Activated effector memory CD4-positive, alpha-beta T cell treated with Interleukin-2 at 50 U/mL for 16 hours (primary cell): ENCODE measurements at regions not wholly inside any gene's neighbourhood (a gene's known extent, or its start where the extent isn't known, plus 50 kb on each side); places are given as distances from the start of the nearest gene placed in this dataset.
"Not testable (repeated sequence)": the region's sequence is repeated elsewhere in the genome, so short reads cannot be mapped to it uniquely, and the experiment has no call there.

ENCODE experiments used
- DNase-seq: peaks from one replicate; pipeline ENCODE4 v3.0.0-alpha.2; 2020

DNA sequence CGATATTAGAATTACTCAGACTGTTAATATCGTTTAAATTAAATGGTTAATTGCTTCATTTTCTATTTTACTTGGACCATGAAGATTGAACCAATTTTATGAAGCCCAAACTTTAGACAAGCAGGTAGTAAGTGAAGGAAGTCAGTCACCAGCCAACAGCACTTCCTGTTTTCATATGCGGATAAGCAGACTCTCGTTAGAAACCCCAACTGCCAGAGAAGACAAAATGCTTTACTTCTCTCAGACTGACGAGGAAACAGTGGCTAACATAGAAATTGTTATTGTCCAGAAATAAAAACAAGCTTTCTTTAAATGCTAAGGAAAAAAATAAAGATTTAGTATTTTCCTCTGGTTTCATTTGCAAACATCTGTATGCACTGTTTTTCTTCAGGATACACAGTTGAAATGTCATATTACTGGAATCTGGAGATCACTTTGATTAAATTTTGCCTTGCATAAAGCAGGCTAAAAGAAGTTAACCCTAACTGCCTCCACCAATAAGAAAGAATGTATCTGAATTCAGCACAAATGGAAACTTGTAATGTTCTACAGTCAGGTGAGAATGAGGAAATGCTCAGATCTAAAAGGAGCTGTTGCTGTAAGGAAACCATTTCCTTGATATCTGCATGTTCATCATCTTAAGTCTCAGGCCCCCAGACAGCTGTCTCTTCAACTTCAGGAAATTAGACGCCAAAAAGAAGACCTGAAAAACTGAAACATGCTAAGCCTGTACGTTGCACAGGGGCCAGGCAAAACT lies 129.8 kb upstream of the SAMSN1 start:
- no peak for DNase-seq

- DNase-seq = no peak
Measured at GRCh38 chr21:14673649-14674048, 127.5 kb upstream of the SAMSN1 start.

- DNase-seq = no peak
Measured at GRCh38 chr21:14672466-14672865, 126.4 kb upstream of the SAMSN1 start.

- DNase-seq = no peak
Measured at GRCh38 chr21:14670409-14670808, 124.3 kb upstream of the SAMSN1 start.

GRCh38 chr21:14669092-14669491 lies 123.0 kb upstream of the SAMSN1 start:
- not testable (repeated sequence) for DNase-seq

DNA sequence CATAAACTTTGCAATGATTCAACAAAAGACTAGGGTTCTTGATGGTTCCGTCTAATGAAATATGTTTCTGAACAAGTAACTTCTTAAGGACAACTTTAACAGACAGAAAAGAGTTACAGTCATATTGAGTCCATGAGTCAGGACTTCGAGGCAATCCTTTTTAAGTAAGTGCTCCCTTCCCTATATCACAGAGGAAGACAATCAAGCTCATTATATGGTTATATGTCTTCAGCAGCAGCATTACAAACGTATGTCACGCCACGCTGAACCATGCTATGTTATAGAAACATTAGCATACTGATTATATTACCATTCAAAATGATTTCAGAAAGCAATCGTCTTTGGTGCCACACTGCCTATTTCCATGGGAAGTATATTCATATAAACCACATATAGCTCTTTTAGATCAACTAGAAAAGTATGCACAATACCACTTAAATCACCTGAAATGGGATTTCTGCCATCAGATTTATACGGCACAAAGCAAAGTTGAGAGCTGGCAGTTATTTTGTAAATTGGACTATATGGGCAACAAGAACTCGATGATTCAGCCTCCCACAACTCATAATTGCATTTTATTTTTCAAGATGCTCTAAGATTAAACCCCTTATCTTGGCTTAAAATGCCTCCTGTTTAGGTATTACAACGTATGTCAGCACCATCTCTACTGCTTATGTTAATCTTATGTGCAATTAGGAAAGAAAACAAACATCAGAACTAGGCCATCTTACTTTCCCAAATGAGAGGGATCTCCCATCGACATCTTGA lies 111.3 kb upstream of the SAMSN1 start:
- no peak for DNase-seq

DNA sequence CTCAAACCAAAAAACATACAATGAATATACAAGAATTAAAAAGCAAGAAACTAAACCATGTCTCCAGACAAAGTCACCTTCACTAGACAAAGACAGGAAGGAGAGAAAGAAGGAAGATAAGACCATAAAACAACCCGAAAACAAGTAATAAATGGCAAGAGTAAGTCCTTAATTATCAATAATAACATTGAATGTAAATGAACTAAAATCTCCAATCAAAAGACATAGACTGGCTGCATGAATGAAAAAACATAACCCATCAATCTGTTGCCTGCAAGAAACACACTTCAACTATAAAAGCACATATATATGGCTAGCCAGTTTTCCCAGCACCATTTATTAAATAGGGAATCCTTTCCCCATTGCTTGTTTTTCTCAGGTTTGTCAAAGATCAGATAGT lies 100.8 kb upstream of the SAMSN1 start:
- DNase-seq = no peak

- DNase-seq = no peak
Measured at GRCh38 chr21:14645702-14646101, 99.6 kb upstream of the SAMSN1 start.

- DNase-seq = no peak
Measured at GRCh38 chr21:14632359-14632758, 86.2 kb upstream of the SAMSN1 start.

- no peak for DNase-seq
Measured at GRCh38 chr21:14630556-14631069, 84.5 kb upstream of the SAMSN1 start.

- DNase-seq = no peak
Measured at GRCh38 chr21:14629461-14629860, 83.3 kb upstream of the SAMSN1 start.

DNA sequence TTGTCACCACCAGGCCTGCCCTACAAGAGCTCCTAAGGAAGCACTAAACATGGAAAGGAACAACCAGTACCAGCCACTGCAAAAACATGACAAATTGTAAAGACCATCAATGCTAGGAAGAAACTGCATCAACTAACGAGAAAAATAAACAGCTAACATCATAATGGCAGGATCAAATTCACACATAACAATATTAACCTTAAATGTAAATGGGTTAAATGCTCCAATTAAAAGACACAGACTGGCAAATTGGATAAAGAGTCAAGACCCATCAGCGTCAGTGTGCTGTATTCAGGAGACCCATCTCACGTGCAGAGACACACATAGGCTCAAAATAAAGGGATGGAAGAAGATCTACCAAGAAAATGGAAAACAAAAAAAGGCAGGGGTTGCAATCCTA lies 77.0 kb upstream of the SAMSN1 start:
- DNase-seq = not testable (repeated sequence)

DNA sequence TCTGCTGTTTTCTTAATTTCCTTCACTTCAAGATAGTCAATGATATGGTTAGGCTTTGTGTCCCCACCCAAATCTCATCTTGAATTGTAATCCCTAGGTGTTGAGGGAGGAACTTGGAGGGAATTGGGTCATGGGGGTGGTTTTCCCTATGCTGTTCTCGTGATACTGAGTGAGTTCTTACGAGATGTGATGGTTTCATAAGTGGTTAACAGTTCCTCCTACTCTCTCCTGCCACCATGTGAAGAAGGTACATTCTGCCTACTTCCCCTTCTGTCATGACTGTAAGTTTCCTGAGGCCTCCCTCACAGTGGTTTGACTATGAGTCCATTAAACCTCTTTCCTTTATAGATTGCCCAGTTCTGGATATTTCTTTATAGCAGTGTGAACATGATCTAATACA lies 74.0 kb upstream of the SAMSN1 start:
- DNase-seq = no peak

- DNase-seq = no peak
Measured at GRCh38 chr21:14617871-14618270, 71.8 kb upstream of the SAMSN1 start.

- no peak for DNase-seq
Measured at GRCh38 chr21:14617040-14617393, 70.9 kb upstream of the SAMSN1 start.

GRCh38 chr21:14616380-14617039 lies 70.4 kb upstream of the SAMSN1 start:
- no peak for DNase-seq

DNA sequence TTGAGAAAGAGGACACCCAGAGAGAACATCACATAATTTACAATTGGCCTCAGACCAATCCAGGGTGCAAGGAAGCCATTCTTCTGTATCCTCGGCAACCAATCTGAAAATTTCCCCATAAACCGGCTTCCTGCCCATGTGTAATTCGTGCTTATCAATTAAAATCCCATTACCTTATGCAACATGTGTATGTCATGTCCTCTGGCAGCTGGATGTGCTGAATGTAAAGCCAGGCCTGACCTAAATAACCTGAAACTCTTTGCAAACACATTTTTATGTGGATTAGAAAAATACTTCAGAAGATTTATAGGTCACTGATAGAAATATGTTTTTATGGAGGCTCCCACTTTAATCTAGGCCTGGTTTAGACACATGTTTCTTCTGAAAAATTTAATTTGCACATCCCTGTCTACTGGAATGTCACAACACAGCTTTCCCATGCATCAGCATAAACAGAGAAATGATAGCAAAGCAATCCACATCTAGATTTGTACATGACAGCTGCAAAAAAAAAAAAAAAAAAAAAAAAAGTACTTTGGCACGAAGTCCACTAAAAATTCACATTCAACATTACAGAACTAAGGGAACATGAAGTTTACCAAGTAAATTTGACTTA lies 69.4 kb upstream of the SAMSN1 start:
- no peak for DNase-seq

GRCh38 chr21:14614287-14614686 lies 68.2 kb upstream of the SAMSN1 start:
- no peak for DNase-seq

- DNase-seq = no peak
Measured at GRCh38 chr21:14613486-14614224, 67.5 kb upstream of the SAMSN1 start.

DNA sequence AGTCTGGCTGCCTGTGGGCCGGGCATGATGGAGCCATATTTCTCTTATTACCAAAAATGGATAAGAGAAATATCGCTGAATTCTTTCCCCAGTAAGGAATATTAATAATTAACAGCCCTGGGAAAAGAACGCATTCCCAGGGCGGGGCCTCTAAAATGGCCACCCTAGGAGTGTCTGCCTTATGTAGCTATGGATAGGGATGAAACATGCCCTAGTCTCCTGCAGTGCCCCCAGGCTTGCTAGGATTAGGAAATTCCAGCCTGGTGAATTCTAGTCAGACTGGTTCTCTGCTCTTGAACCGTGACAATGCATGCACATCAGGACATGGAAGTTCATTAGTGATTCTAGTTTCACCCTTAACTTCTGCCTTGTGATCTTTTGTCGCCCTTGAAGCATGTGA lies 64.0 kb upstream of the SAMSN1 start:
- not testable (repeated sequence) for DNase-seq

DNA sequence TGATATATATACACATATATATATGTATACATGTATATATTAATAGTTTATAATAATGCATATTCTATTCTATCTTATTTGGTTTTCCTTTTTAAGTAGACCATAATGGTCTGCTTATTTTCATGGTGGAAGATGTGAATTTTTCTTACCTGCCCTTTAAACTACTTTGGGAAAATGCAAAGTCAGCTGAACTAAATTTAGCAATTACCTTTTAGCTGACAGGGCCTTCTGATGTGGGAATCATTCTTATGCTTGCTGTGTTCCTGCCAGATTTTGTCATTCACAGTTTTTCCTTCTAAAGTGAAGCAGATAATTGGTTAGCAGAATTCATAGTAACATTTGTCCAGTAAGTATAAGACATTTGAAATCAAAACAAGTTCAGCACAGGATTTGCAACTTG lies 63.2 kb upstream of the SAMSN1 start:
- DNase-seq = no peak

- no peak for DNase-seq
Measured at GRCh38 chr21:14607262-14607661, 61.1 kb upstream of the SAMSN1 start.

GRCh38 chr21:14603202-14603601 lies 57.1 kb upstream of the SAMSN1 start:
- DNase-seq = no peak
